NT2/D1 (cell line): ENCODE measurements at regions not wholly inside any gene's neighbourhood (a gene's known extent, or its start where the extent isn't known, plus 50 kb on each side); places are given as distances from the start of the nearest gene placed in this dataset.

ENCODE experiments used
- SUZ12 ChIP-seq: IDR thresholded peaks from 2 replicates; pipeline ENCODE4 v1.6.1; 2011; ENCODE audit not compliant: insufficient read length, insufficient read depth; ENCODE audit errors: extremely low read depth
- YY1 ChIP-seq: IDR thresholded peaks from 2 replicates; pipeline ENCODE4 v1.6.1; 2011; ENCODE audit not compliant: insufficient read length, insufficient read depth

GRCh38 chr5:68776381-68776780, 317.4 kb upstream of the SLC30A5 start:
- no peak for TF ChIP-seq YY1
- no peak for TF ChIP-seq SUZ12
